GM23248 (cell line): ENCODE measurements at regions not wholly inside any gene's neighbourhood (a gene's known extent, or its start where the extent isn't known, plus 50 kb on each side); places are given as distances from the start of the nearest gene placed in this dataset.

ENCODE experiments used
- EZH2 ChIP-seq: fragments of 200-600 bp; sonication (generic); IDR thresholded peaks from 2 replicates; pipeline ENCODE4 v1.6.1; 2018; ENCODE audit warnings: antibody characterized with exemption, mild to moderate bottlenecking; ENCODE audit not compliant: insufficient read depth, poor library complexity, severe bottlenecking
- EZH2phosphoT487 ChIP-seq: fragments of 200-600 bp; sonication (generic); IDR thresholded peaks from 2 replicates; pipeline ENCODE4 v1.6.1; 2018; ENCODE audit warnings: antibody characterized with exemption, moderate library complexity, mild to moderate bottlenecking, low read depth; ENCODE audit not compliant: insufficient read depth

- TF ChIP-seq EZH2, result no peak
- no peak for TF ChIP-seq EZH2phosphoT487
These were observed 560.7 kb upstream of the ROBO2 start for GRCh38 chr3:76479161-76479650.
